ACC112 (cell line): ENCODE measurements at regions not wholly inside any gene's neighbourhood (a gene's known extent, or its start where the extent isn't known, plus 50 kb on each side); places are given as distances from the start of the nearest gene placed in this dataset.

Experiments
- H2AFZ ChIP-seq: fragments of 200-600 bp; sonication (generic); one replicate; pipeline ENCODE4 v1.6.0; 2017; ENCODE audit warnings: antibody characterized with exemption, low read length; ENCODE audit not compliant: unreplicated experiment
- H3K27ac ChIP-seq: fragments of 200-600 bp; sonication (generic); 2 replicates; pipeline ENCODE4 v1.5.1; 2014; ENCODE audit warnings: low read depth, mild to moderate bottlenecking, antibody characterized with exemption, low read length, moderate library complexity
- H3K27me3 ChIP-seq: fragments of 200-600 bp; sonication (generic); 2 replicates; pipeline ENCODE4 v1.6.1; 2014; ENCODE audit warnings: mild to moderate bottlenecking, antibody characterized with exemption, low read length, moderate library complexity, mixed read lengths; ENCODE audit not compliant: insufficient read depth
- H3K36me3 ChIP-seq: fragments of 200-600 bp; sonication (generic); 2 replicates; pipeline ENCODE4 v1.6.1; 2016; ENCODE audit warnings: mild to moderate bottlenecking, antibody characterized with exemption, low read length, moderate library complexity, mixed read lengths; ENCODE audit not compliant: insufficient read depth
- H3K4me1 ChIP-seq: fragments of 200-600 bp; sonication (generic); one replicate; pipeline ENCODE4 v1.6.1; 2016; ENCODE audit warnings: low read length, mixed read lengths; ENCODE audit not compliant: insufficient read depth, unreplicated experiment, control insufficient read depth
- H3K4me3 ChIP-seq: fragments of 200-600 bp; sonication (generic); 2 replicates; pipeline ENCODE4 v1.5.1; 2014; ENCODE audit warnings: mild to moderate bottlenecking, low read depth, low read length
- H3K79me2 ChIP-seq: fragments of 200-600 bp; sonication (generic); one replicate; pipeline ENCODE4 v1.6.0; 2016; ENCODE audit warnings: low read length; ENCODE audit not compliant: control insufficient read depth, unreplicated experiment, insufficient read depth

GRCh38 chr1:36663772-36664430, 181.2 kb upstream of the CSF3R start:
- Histone ChIP-seq H3K27me3 (peaks cover 31% of the 10 kb centered on the region), H3K27ac (no peak overlapping the region), H3K79me2 (no peaks in the 10 kb centered on the region)

GRCh38 chr1:36658838-36659237, 176.1 kb upstream of the CSF3R start:
- Histone ChIP-seq H3K36me3 (no peaks in the 10 kb centered on the region), H2AFZ (no peak overlapping the region), H3K4me3 (no peak overlapping the region), H3K79me2 (no peaks in the 10 kb centered on the region), H3K4me1 (no peaks in the 10 kb centered on the region), H3K27ac (no peak overlapping the region), H3K27me3 (peaks cover 40% of the 10 kb centered on the region)

More at GRCh38 chr1:36663772-36664430, 181.2 kb upstream of the CSF3R start:
- no peak overlapping the region for H3K4me3 ChIP-seq
- H2AFZ ChIP-seq, result no peak overlapping the region
- H3K4me1 ChIP-seq, result no peaks in the 10 kb centered on the region
- H3K36me3 ChIP-seq, result no peaks in the 10 kb centered on the region

- Histone ChIP-seq H3K4me3 (no peak overlapping the region), H3K27me3 (peaks cover 40% of the 10 kb centered on the region), H2AFZ (no peak overlapping the region), H3K79me2 (no peaks in the 10 kb centered on the region), H3K36me3 (no peaks in the 10 kb centered on the region), H3K27ac (no peak overlapping the region), H3K4me1 (no peaks in the 10 kb centered on the region)
Observed at GRCh38 chr1:36657826-36658225, 175.1 kb upstream of the CSF3R start.

- Histone ChIP-seq H3K79me2 (no peaks in the 10 kb centered on the region), H3K27me3 (peaks cover 44% of the 10 kb centered on the region), H3K4me3 (no peak overlapping the region), H3K4me1 (no peaks in the 10 kb centered on the region), H3K36me3 (no peaks in the 10 kb centered on the region), H3K27ac (no peak overlapping the region), H2AFZ (no peak overlapping the region)
Observed at GRCh38 chr1:36656838-36657237, 174.1 kb upstream of the CSF3R start.

- Histone ChIP-seq H3K4me1 (no peaks in the 10 kb centered on the region), H2AFZ (no peak overlapping the region), H3K36me3 (no peaks in the 10 kb centered on the region), H3K27me3 (peaks cover 46% of the 10 kb centered on the region), H3K4me3 (no peak overlapping the region), H3K27ac (no peak overlapping the region), H3K79me2 (no peaks in the 10 kb centered on the region)
Observed at GRCh38 chr1:36656271-36656670, 173.6 kb upstream of the CSF3R start.

GRCh38 chr1:36654586-36654985, 171.9 kb upstream of the CSF3R start:
- no peaks in the 10 kb centered on the region for H3K36me3 ChIP-seq
- H3K4me1 ChIP-seq, result no peaks in the 10 kb centered on the region
- no peak overlapping the region for H3K27ac ChIP-seq
- peaks cover 43% of the 10 kb centered on the region for H3K27me3 ChIP-seq
- no peaks in the 10 kb centered on the region for H3K79me2 ChIP-seq
- no peak overlapping the region for H2AFZ ChIP-seq
- no peak overlapping the region for H3K4me3 ChIP-seq

GRCh38 chr1:36653850-36654249, 171.1 kb upstream of the CSF3R start:
- H3K36me3 ChIP-seq, result no peaks in the 10 kb centered on the region
- H3K27ac ChIP-seq, result no peak overlapping the region
- no peak overlapping the region for H3K4me3 ChIP-seq
- H3K79me2 ChIP-seq, result no peaks in the 10 kb centered on the region
- peaks cover 42% of the 10 kb centered on the region for H3K27me3 ChIP-seq
- H3K4me1 ChIP-seq, result no peaks in the 10 kb centered on the region
- no peak overlapping the region for H2AFZ ChIP-seq

- no peaks in the 10 kb centered on the region for H3K4me1 ChIP-seq
- H3K79me2 ChIP-seq, result no peaks in the 10 kb centered on the region
- no peak overlapping the region for H2AFZ ChIP-seq
- H3K27ac ChIP-seq, result no peak overlapping the region
- H3K27me3 ChIP-seq, result peaks cover 44% of the 10 kb centered on the region
- H3K36me3 ChIP-seq, result no peaks in the 10 kb centered on the region
- no peak overlapping the region for H3K4me3 ChIP-seq
Observed at GRCh38 chr1:36652586-36652985, 169.9 kb upstream of the CSF3R start.

GRCh38 chr1:36652011-36652410, 169.3 kb upstream of the CSF3R start:
- Histone ChIP-seq H2AFZ (no peak overlapping the region), H3K27ac (no peak overlapping the region), H3K4me1 (no peaks in the 10 kb centered on the region), H3K4me3 (no peak overlapping the region), H3K79me2 (no peaks in the 10 kb centered on the region), H3K36me3 (no peaks in the 10 kb centered on the region), H3K27me3 (peaks cover 44% of the 10 kb centered on the region)

GRCh38 chr1:36651176-36651910, 168.6 kb upstream of the CSF3R start:
- no peak overlapping the region for H2AFZ ChIP-seq
- H3K27ac ChIP-seq, result no peak overlapping the region
- no peaks in the 10 kb centered on the region for H3K79me2 ChIP-seq
- peaks cover 49% of the 10 kb centered on the region for H3K27me3 ChIP-seq
- no peak overlapping the region for H3K4me3 ChIP-seq
- no peaks in the 10 kb centered on the region for H3K36me3 ChIP-seq
- no peaks in the 10 kb centered on the region for H3K4me1 ChIP-seq
